Thyroid gland (tissue), 4 donors: ENCODE measurements at regions not wholly inside any gene's neighbourhood (a gene's known extent, or its start where the extent isn't known, plus 50 kb on each side); places are given as distances from the start of the nearest gene placed in this dataset.

Experiments used
- DNase-seq, 2 donors: peaks; one replicate each; pipeline ENCODE4 v3.0.0-alpha.2; 2019
- H3K27ac ChIP-seq, 3 donors: fragments of 200-600 bp; sonication (generic); 1 replicate in 2 of 3; 2 replicates in 1 of 3; pipeline ENCODE4 v1.5.1; 2016 to 2019; ENCODE audit warnings: mild to moderate bottlenecking in 1 of 3, moderate library complexity in 1 of 3
- H3K27me3 ChIP-seq: fragments of 200-600 bp; sonication (generic); one replicate; pipeline ENCODE4 v1.5.1; 2019
- H3K36me3 ChIP-seq, 2 donors: fragments of 200-600 bp; sonication (generic); one replicate each; pipeline ENCODE4 v1.5.1; 2016 to 2019
- H3K4me1 ChIP-seq, 2 donors: fragments of 200-600 bp; sonication (generic); one replicate each; pipeline ENCODE4 v1.5.1; 2017 to 2019
- H3K4me3 ChIP-seq, 3 donors: fragments of 200-600 bp; sonication (generic); replicated peaks in 1 of 3; 1 replicate in 2 of 3; 2 replicates in 1 of 3; pipeline ENCODE4 v1.5.1; 2016; ENCODE audit warnings: mild to moderate bottlenecking in 1 of 3
- H3K9me3 ChIP-seq: fragments of 200-600 bp; sonication (generic); one replicate; pipeline ENCODE4 v1.5.1; 2017
- CTCF ChIP-seq, 6 experiments: fragments of 200-600 bp in 3 of 6; fragments of 450-650 bp in 3 of 6; sonication (generic) in 3 of 6; IDR thresholded peaks; one replicate each; pipeline ENCODE4 v1.5.1; 2016 to 2019; ENCODE audit warnings: antibody characterized with exemption in 6 of 6, mild to moderate bottlenecking in 2 of 6, inconsistent platforms in 1 of 6, moderate library complexity in 1 of 6
- POLR2A ChIP-seq, 2 donors: fragments of 450-650 bp; IDR thresholded peaks; one replicate each; pipeline ENCODE4 v1.6.1; 2017; ENCODE audit warnings: antibody characterized with exemption in 2 of 2, mild to moderate bottlenecking in 2 of 2, moderate library complexity in 1 of 2
- WGBS, 2 donors: methylation state at CpG; one replicate each; pipeline ENCODE4 v1.1.5; 2017; 5-methylcytosine and 5-hydroxymethylcytosine counted together
- intact Hi-C: fragments of 100-400 bp; cut with DNase I; formaldehyde crosslinking; loops from one replicate; pipeline ENCODE4 v1.15.1; 2023

GRCh38 chr1:83131692-83131955 is 867.3 kb downstream of the TTLL7 start:
- H3K9me3 ChIP-seq: no peaks in the 10 kb centered on the region
- 91 to 98% methylated on average over 1 of the region's 1 CpG for WGBS, 2 donors
- H3K36me3 ChIP-seq: no peaks in the 10 kb centered on the region
- no peak overlapping the region for H3K27ac ChIP-seq
- H3K4me1 ChIP-seq: no peaks in the 10 kb centered on the region
- no peak for DNase-seq
- no peaks in the 10 kb centered on the region for H3K27me3 ChIP-seq
- intact Hi-C loops: no loop called here
- no peak for TF ChIP-seq POLR2A (IDR thresholded peaks at IDR 0.05)
- TF ChIP-seq CTCF (IDR thresholded peaks at IDR 0.05): no peak
- H3K4me3 ChIP-seq: no peak overlapping the region

- no peak overlapping the region for H3K4me3 ChIP-seq
- no peaks in the 10 kb centered on the region for H3K4me1 ChIP-seq
- no peaks in the 10 kb centered on the region for H3K36me3 ChIP-seq
- no peaks in the 10 kb centered on the region for H3K9me3 ChIP-seq
- H3K27me3 ChIP-seq: no peaks in the 10 kb centered on the region
- DNase-seq: no peak
- intact Hi-C loops: no loop called here
- TF ChIP-seq CTCF (IDR thresholded peaks at IDR 0.05) (no peak), POLR2A (IDR thresholded peaks at IDR 0.05) (no peak)
- 91 to 93% methylated on average over 3 of the region's 3 CpGs for WGBS, 2 donors
- H3K27ac ChIP-seq: no peak overlapping the region
Measured at GRCh38 chr1:83130886-83131691, 867.8 kb downstream of the TTLL7 start.

- Histone ChIP-seq H3K9me3 (no peaks in the 10 kb centered on the region), H3K4me3 (no peak overlapping the region), H3K4me1 (no peaks in the 10 kb centered on the region), H3K36me3 (no peaks in the 10 kb centered on the region), H3K27ac (no peak overlapping the region), H3K27me3 (no peaks in the 10 kb centered on the region)
- intact Hi-C loops: no loop called here
- WGBS, 2 donors: 94 to 95% methylated on average over 3 of the region's 3 CpGs
- no peak for DNase-seq
- TF ChIP-seq POLR2A (IDR thresholded peaks at IDR 0.05) (no peak), CTCF (IDR thresholded peaks at IDR 0.05) (no peak)
Measured at GRCh38 chr1:83129107-83129506, 869.8 kb downstream of the TTLL7 start.

GRCh38 chr1:83125456-83125855 is 873.5 kb downstream of the TTLL7 start:
- Histone ChIP-seq H3K4me3 (no peak overlapping the region), H3K9me3 (no peaks in the 10 kb centered on the region), H3K4me1 (no peaks in the 10 kb centered on the region), H3K27me3 (no peaks in the 10 kb centered on the region), H3K36me3 (no peaks in the 10 kb centered on the region), H3K27ac (no peak overlapping the region)
- 96 to 97% methylated on average over 2 of the region's 2 CpGs for WGBS, 2 donors
- intact Hi-C loops: no loop called here
- TF ChIP-seq CTCF (IDR thresholded peaks at IDR 0.05) (no peak), POLR2A (IDR thresholded peaks at IDR 0.05) (no peak)
- DNase-seq: no peak

- no peaks in the 10 kb centered on the region for H3K27me3 ChIP-seq
- H3K27ac ChIP-seq: no peak overlapping the region
- intact Hi-C loops: no loop called here
- H3K4me1 ChIP-seq: no peaks in the 10 kb centered on the region
- H3K36me3 ChIP-seq: no peaks in the 10 kb centered on the region
- WGBS, 2 donors: 96 to 97% methylated on average over 3 of the region's 3 CpGs
- no peak for DNase-seq
- TF ChIP-seq CTCF (IDR thresholded peaks at IDR 0.05) (no peak), POLR2A (IDR thresholded peaks at IDR 0.05) (no peak)
- no peaks in the 10 kb centered on the region for H3K9me3 ChIP-seq
- H3K4me3 ChIP-seq: no peak overlapping the region
Measured at GRCh38 chr1:83123019-83123418, 875.9 kb downstream of the TTLL7 start.
